ENCODE measurements at regions not wholly inside any gene's neighbourhood (a gene's known extent, or its start where the extent isn't known, plus 50 kb on each side); places are given as distances from the start of the nearest gene placed in this dataset.

DNA sequence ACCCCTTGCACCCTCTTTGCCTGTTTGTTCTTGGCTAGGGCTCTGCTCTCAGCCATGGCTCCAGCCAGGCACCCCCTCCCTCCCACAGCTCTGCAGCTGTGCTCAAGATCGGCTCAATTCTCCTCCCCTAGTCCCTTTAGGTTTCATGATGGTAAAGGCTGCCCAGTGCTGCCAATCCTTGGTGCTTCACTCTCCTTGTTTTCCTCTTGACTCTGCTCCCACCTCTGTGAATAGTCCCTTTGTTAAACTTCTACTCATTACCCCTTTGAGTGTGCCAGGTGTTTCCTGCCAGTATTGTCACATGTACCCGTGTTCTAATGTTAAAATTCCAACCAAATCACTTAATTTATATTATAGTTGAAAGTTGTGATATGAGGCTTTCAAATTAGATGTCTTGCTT is 101.0 kb upstream of the CERS6 start:
- no peak overlapping the region for H3K4me3 ChIP-seq (replicated peaks in 1 of 2; ENCODE audit: low read depth in 1 of 2, low read length in 2 of 2)
- H2AFZ ChIP-seq (ENCODE audit: low read depth, low read length, poor library complexity, severe bottlenecking), result no peak overlapping the region
- H3K9me3 ChIP-seq (ENCODE audit: control insufficient read depth in 1 of 2, insufficient read depth in 1 of 2, low read depth in 1 of 2, low read length in 2 of 2), result no peaks in the 10 kb centered on the region
- H3K27ac ChIP-seq (ENCODE audit: low read depth, low read length), result no peak overlapping the region
- RAD21 ChIA-PET (ENCODE audit: low non-redundant PET in 1 of 2, low total read pairs in 2 of 2, uncharacterized antibody in 2 of 2, unreplicated experiment in 2 of 2), result no interaction called here
- POLR2A ChIA-PET, result no interaction called here
- H3K27me3 ChIP-seq (ENCODE audit: insufficient read depth, low read length), result no peaks in the 10 kb centered on the region
- H3K9me2 ChIP-seq (ENCODE audit: insufficient read depth), result no peaks in the 10 kb centered on the region
- H3K36me3 ChIP-seq (ENCODE audit: control insufficient read depth in 1 of 2, insufficient read depth in 2 of 2, low read length in 2 of 2), result no peaks in the 10 kb centered on the region
- H3K4me2 ChIP-seq (ENCODE audit: low read length), result no peak overlapping the region
- H4K20me1 ChIP-seq (ENCODE audit: insufficient read depth), result no peaks in the 10 kb centered on the region
- no TSS peak for BruUV-seq (replicated peaks)
- TF ChIP-seq EGR1 (IDR thresholded peaks at IDR 0.05; ENCODE audit: low read depth), result no peak
- no peak for TF ChIP-seq MAX (IDR thresholded peaks at IDR 0.05)
- no peak for TF ChIP-seq FOSL1 (IDR thresholded peaks at IDR 0.05; ENCODE audit: low read depth)
- no peak for TF ChIP-seq ELF1 (IDR thresholded peaks at IDR 0.05; ENCODE audit: borderline replicate concordance, low read depth)
- no peak for TF ChIP-seq JUND (IDR thresholded peaks at IDR 0.05)
- TF ChIP-seq POLR2A (IDR thresholded peaks at IDR 0.05; ENCODE audit: borderline replicate concordance, extremely low read depth, insufficient read depth, insufficient read length), result no peak
- TF ChIP-seq, protein P1, sequence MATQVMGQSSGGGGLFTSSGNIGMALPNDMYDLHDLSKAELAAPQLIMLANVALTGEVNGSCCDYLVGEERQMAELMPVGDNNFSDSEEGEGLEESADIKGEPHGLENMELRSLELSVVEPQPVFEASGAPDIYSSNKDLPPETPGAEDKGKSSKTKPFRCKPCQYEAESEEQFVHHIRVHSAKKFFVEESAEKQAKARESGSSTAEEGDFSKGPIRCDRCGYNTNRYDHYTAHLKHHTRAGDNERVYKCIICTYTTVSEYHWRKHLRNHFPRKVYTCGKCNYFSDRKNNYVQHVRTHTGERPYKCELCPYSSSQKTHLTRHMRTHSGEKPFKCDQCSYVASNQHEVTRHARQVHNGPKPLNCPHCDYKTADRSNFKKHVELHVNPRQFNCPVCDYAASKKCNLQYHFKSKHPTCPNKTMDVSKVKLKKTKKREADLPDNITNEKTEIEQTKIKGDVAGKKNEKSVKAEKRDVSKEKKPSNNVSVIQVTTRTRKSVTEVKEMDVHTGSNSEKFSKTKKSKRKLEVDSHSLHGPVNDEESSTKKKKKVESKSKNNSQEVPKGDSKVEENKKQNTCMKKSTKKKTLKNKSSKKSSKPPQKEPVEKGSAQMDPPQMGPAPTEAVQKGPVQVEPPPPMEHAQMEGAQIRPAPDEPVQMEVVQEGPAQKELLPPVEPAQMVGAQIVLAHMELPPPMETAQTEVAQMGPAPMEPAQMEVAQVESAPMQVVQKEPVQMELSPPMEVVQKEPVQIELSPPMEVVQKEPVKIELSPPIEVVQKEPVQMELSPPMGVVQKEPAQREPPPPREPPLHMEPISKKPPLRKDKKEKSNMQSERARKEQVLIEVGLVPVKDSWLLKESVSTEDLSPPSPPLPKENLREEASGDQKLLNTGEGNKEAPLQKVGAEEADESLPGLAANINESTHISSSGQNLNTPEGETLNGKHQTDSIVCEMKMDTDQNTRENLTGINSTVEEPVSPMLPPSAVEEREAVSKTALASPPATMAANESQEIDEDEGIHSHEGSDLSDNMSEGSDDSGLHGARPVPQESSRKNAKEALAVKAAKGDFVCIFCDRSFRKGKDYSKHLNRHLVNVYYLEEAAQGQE (IDR thresholded peaks at IDR 0.05; ENCODE audit: low read depth), result no peak
- TF ChIP-seq CBX3 (IDR thresholded peaks at IDR 0.05; ENCODE audit: low read depth), result no peak
- no peak for TF ChIP-seq RAD21 (IDR thresholded peaks at IDR 0.05; ENCODE audit: low read depth)
- no peak for TF ChIP-seq ZNF274 (IDR thresholded peaks at IDR 0.05; ENCODE audit: low read depth, low read length)
- no peak for TF ChIP-seq EZH2 (IDR thresholded peaks at IDR 0.05)
- TF ChIP-seq SRF (IDR thresholded peaks at IDR 0.05; ENCODE audit: low read depth), result no peak
- no peak for TF ChIP-seq EZH2phosphoT487 (IDR thresholded peaks at IDR 0.05; ENCODE audit: borderline replicate concordance)
- TF ChIP-seq, protein P2, sequence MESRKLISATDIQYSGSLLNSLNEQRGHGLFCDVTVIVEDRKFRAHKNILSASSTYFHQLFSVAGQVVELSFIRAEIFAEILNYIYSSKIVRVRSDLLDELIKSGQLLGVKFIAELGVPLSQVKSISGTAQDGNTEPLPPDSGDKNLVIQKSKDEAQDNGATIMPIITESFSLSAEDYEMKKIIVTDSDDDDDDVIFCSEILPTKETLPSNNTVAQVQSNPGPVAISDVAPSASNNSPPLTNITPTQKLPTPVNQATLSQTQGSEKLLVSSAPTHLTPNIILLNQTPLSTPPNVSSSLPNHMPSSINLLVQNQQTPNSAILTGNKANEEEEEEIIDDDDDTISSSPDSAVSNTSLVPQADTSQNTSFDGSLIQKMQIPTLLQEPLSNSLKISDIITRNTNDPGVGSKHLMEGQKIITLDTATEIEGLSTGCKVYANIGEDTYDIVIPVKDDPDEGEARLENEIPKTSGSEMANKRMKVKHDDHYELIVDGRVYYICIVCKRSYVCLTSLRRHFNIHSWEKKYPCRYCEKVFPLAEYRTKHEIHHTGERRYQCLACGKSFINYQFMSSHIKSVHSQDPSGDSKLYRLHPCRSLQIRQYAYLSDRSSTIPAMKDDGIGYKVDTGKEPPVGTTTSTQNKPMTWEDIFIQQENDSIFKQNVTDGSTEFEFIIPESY (IDR thresholded peaks at IDR 0.05; ENCODE audit: extremely low read depth, insufficient replicate concordance, low read length), result no peak
- no peak for TF ChIP-seq SIN3A (IDR thresholded peaks at IDR 0.05; ENCODE audit: low read depth)
- TF ChIP-seq ATF3 (IDR thresholded peaks at IDR 0.05), result no peak
- TF ChIP-seq POLR2AphosphoS5 (IDR thresholded peaks at IDR 0.05; ENCODE audit: low read depth, low read length), result no peak
- no peak for TF ChIP-seq SP1 (IDR thresholded peaks at IDR 0.05; ENCODE audit: low read depth)
- TF ChIP-seq CEBPB (IDR thresholded peaks at IDR 0.05; ENCODE audit: low read depth), result no peak
- no peak for TF ChIP-seq YY1 (IDR thresholded peaks at IDR 0.05; ENCODE audit: extremely low read depth, insufficient replicate concordance, low read depth, low read length)
- no peaks in the 10 kb centered on the region for H3K79me2 ChIP-seq (ENCODE audit: insufficient read depth, low read length)
- no peaks in the 10 kb centered on the region for H3K4me1 ChIP-seq (ENCODE audit: control insufficient read depth in 1 of 2, insufficient read depth in 2 of 2, low read length in 2 of 2)
- intact Hi-C loops (cut with micrococcal nuclease), result no loop called here
- H3K9ac ChIP-seq (ENCODE audit: low read length), result no peak overlapping the region
- ATAC-seq, result no peak
- CTCF ChIA-PET, result interaction anchor here (1.2 kb wide), 1 partner anchor 8 kb away, joined by 5 read pairs; no protein-coding TSS in a partner anchor
- DNase-seq (ENCODE audit: low read depth, low spot score), result no peak

Data from HCT116 (cell line).